ENCODE measurements at regions not wholly inside any gene's neighbourhood (a gene's known extent, or its start where the extent isn't known, plus 50 kb on each side); places are given as distances from the start of the nearest gene placed in this dataset.

- no peak for TF ChIP-seq ESRRG (CRISPR knock-in tag; IDR thresholded peaks at IDR 0.05)
- no peak for TF ChIP-seq ZFP3 (CRISPR knock-in tag; IDR thresholded peaks at IDR 0.05)
- no peak for TF ChIP-seq ISL1 (CRISPR knock-in tag; IDR thresholded peaks at IDR 0.05)
- no peak for TF ChIP-seq PPARA (CRISPR knock-in tag; IDR thresholded peaks at IDR 0.05; ENCODE audit: borderline replicate concordance)
- TF ChIP-seq PATZ1 (CRISPR knock-in tag; IDR thresholded peaks at IDR 0.05; ENCODE audit: borderline replicate concordance), result no peak
- TF ChIP-seq POU6F1 (CRISPR knock-in tag; IDR thresholded peaks at IDR 0.05; ENCODE audit: borderline replicate concordance, low read depth), result no peak
- no peak for TF ChIP-seq ZC3H10 (CRISPR knock-in tag; IDR thresholded peaks at IDR 0.05)
- TF ChIP-seq RARB (CRISPR knock-in tag; IDR thresholded peaks at IDR 0.05), result no peak
- TF ChIP-seq ARNTL (CRISPR knock-in tag; IDR thresholded peaks at IDR 0.05; ENCODE audit: borderline replicate concordance, low read depth), result no peak
- TF ChIP-seq CSDC2 (CRISPR knock-in tag; IDR thresholded peaks at IDR 0.05), result no peak
- TF ChIP-seq ZNF565 (CRISPR knock-in tag; conservative IDR thresholded peaks at IDR 0.05; ENCODE audit: low read depth), result no peak
- no peak for TF ChIP-seq CREB5 (CRISPR knock-in tag; IDR thresholded peaks at IDR 0.05; ENCODE audit: low read depth)
- no peak for TF ChIP-seq GLIS3 (CRISPR knock-in tag; IDR thresholded peaks at IDR 0.05)
- TF ChIP-seq ZFP30 (CRISPR knock-in tag; IDR thresholded peaks at IDR 0.05), result no peak
Measured at GRCh38 chr1:195574511-195574910, 1033.7 kb downstream of the KCNT2 start.
